ENCODE measurements at regions not wholly inside any gene's neighbourhood (a gene's known extent, or its start where the extent isn't known, plus 50 kb on each side); places are given as distances from the start of the nearest gene placed in this dataset.

DNA sequence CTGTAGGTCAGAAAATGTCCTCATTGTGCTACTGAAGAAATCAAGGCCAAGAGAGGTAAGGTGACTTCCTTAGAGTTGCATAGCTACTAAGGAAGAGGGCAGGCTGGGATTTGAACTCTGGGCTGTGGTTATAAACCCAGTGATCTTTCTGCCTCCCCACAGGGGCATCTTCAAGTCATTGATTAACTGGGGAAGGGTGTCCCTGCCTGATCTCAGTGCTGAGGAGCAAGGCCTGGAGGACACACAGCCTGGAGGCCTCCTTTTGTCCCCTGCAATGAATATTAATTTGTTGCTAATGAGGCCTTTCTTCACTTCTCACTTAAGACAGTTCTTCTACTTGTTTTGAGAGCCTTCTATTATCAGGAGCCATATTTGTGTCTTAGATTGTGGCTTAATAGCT lies 83.8 kb downstream of the KATNIP start:
- TF ChIP-seq POLR2A (IDR thresholded peaks at IDR 0.05; ENCODE audit: low read length) = no peak
- no peak for TF ChIP-seq GATA1 (IDR thresholded peaks at IDR 0.05; ENCODE audit: low read depth, low read length)

Measured in erythroblast (primary cell).